Activated B cell treated with CpG ODN at 0.5 μM for 24 hours (primary cell): ENCODE measurements at regions not wholly inside any gene's neighbourhood (a gene's known extent, or its start where the extent isn't known, plus 50 kb on each side); places are given as distances from the start of the nearest gene placed in this dataset.
"Not testable (repeated sequence)": the region's sequence is repeated elsewhere in the genome, so short reads cannot be mapped to it uniquely, and the experiment has no call there.

ENCODE experiments used
- ATAC-seq: fragments of 200-7000 bp; cut with Tn5 transposase; one replicate; pipeline ENCODE4 v1.10.0; 2021; ENCODE audit warnings: low read depth, mild to moderate bottlenecking, moderate library complexity
- CTCF ChIA-PET: fragments of 350-600 bp; sonication (Branson Sonifier 250); formaldehyde crosslinking; loops from one replicate; lab custom pipeline; 2021; ENCODE audit warnings: antibody characterized with exemption; lab: Charles Lee
- POLR2A ChIA-PET: fragments of 350-600 bp; sonication (Branson Sonifier 250); formaldehyde crosslinking; loops from one replicate; lab custom pipeline; 2021; ENCODE audit warnings: antibody characterized with exemption; lab: Charles Lee
- DNase-seq: peaks from one replicate; pipeline ENCODE4 v3.0.0; 2022
- H3K27ac Mint-ChIP-seq: one replicate; pipeline ENCODE4 v1.8.0; 2020; ENCODE audit warnings: mixed read lengths
- H3K27me3 Mint-ChIP-seq: one replicate; pipeline ENCODE4 v1.8.0; 2021; ENCODE audit warnings: mixed read lengths
- H3K36me3 Mint-ChIP-seq: one replicate; pipeline ENCODE4 v1.8.0; 2021; ENCODE audit warnings: low read depth, mixed read lengths
- H3K4me1 Mint-ChIP-seq: one replicate; pipeline ENCODE4 v1.8.0; 2021; ENCODE audit warnings: mixed read lengths
- H3K4me3 Mint-ChIP-seq: one replicate; pipeline ENCODE4 v1.8.0; 2020; ENCODE audit warnings: mild to moderate bottlenecking, mixed read lengths
- H3K9me3 Mint-ChIP-seq: one replicate; pipeline ENCODE4 v1.8.0; 2020; ENCODE audit warnings: mixed read lengths
- intact Hi-C: fragments of 100-400 bp; cut with micrococcal nuclease; formaldehyde crosslinking; loops from one replicate; pipeline ENCODE4 v1.15.1; 2024
- TF ChIP-seq, protein P1 (sequence below): fragments of 200-600 bp; IDR thresholded peaks from one replicate; pipeline ENCODE4 v1.8.0; 2022; ENCODE audit warnings: antibody characterized with exemption, mild to moderate bottlenecking

GRCh38 chr6:154933181-154933827, 61.8 kb upstream of the TIAM2 start:
- TF ChIP-seq, protein P1, sequence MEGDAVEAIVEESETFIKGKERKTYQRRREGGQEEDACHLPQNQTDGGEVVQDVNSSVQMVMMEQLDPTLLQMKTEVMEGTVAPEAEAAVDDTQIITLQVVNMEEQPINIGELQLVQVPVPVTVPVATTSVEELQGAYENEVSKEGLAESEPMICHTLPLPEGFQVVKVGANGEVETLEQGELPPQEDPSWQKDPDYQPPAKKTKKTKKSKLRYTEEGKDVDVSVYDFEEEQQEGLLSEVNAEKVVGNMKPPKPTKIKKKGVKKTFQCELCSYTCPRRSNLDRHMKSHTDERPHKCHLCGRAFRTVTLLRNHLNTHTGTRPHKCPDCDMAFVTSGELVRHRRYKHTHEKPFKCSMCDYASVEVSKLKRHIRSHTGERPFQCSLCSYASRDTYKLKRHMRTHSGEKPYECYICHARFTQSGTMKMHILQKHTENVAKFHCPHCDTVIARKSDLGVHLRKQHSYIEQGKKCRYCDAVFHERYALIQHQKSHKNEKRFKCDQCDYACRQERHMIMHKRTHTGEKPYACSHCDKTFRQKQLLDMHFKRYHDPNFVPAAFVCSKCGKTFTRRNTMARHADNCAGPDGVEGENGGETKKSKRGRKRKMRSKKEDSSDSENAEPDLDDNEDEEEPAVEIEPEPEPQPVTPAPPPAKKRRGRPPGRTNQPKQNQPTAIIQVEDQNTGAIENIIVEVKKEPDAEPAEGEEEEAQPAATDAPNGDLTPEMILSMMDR = no peak
- H3K4me3 Mint-ChIP-seq = no peak overlapping the region
- no peaks in the 10 kb centered on the region for H3K36me3 Mint-ChIP-seq
- intact Hi-C loops = no loop called here
- no peak overlapping the region for H3K27ac Mint-ChIP-seq
- no peak for DNase-seq
- no peaks in the 10 kb centered on the region for H3K9me3 Mint-ChIP-seq
- ATAC-seq = no peak
- CTCF ChIA-PET = no interaction called here
- POLR2A ChIA-PET = no interaction called here
- no peaks in the 10 kb centered on the region for H3K27me3 Mint-ChIP-seq
- H3K4me1 Mint-ChIP-seq = peaks cover 19% of the 10 kb centered on the region

DNA sequence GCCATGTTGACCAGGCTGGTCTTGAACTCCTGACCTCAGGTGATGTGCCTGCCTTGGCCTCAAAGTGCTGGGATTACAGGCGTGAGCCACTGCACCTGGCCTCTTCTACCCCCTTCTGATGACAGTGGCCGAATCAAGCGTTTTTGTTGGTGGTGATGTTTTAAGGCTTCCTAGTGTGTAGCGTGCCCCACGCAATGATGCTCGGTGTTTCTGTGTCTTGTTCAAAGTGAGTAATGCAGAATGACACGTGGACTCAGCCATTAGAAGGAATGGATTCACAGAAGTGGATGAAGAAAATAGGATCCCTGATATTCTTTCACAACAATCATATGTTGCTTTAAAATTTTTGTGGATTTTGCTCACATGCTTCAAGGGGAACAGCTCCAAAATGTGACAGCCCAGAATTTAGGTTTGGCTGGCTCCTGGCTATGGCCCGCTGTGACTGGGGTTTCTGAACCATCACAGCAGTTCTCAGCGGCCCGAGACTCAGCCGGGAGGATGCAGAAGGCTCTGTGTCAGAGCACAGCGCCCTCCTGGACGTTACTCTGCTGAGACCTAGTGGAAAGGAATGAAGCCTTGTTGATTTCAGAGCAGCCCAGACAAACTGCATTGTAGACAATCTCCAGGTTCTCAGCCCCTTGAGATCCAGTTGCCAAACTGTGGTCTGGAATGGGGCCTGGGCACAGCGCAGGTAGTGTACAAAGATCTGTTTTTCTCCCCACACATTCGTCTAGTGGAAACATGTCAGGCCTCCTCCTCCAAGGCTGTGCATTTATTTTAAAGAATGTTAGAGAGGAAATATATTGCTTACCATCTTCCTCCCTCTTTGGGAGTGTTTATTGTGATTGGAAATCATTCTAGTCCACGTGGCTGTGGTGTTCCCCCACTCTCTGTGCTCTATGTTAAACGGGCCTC, 57.6 kb upstream of the TIAM2 start:
- POLR2A ChIA-PET = no interaction called here
- Mint-ChIP-seq H3K27ac (no peak overlapping the region), H3K4me1 (peaks cover 4% of the 10 kb centered on the region), H3K9me3 (no peaks in the 10 kb centered on the region), H3K27me3 (no peaks in the 10 kb centered on the region), H3K4me3 (no peak overlapping the region), H3K36me3 (no peaks in the 10 kb centered on the region)
- intact Hi-C loops = no loop called here
- ATAC-seq = no peak
- TF ChIP-seq, protein P1 = no peak
- CTCF ChIA-PET = no interaction called here
- DNase-seq = no peak

DNA sequence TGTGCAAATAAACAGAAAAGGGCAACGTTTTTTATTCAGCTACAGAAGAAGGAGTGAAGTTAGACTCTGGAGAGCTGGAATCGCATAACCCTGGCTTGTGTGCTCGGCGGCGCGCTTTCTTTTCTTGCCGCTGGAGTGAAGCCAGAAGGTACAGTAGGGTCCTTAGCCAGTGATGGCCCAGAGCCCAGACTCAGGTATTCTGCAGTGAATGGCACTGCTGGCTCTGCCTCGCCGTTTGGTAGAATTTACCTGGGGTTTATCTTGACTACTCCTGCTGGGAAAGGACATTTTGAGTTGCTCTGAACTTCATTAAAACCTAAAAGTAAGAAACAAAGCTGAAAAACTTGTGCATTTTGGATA, 56.9 kb upstream of the TIAM2 start:
- ChIA-PET CTCF (no interaction called here), POLR2A (no interaction called here)
- Mint-ChIP-seq H3K4me3 (no peak overlapping the region), H3K36me3 (no peaks in the 10 kb centered on the region), H3K27me3 (no peaks in the 10 kb centered on the region), H3K4me1 (no peaks in the 10 kb centered on the region), H3K27ac (no peak overlapping the region), H3K9me3 (no peaks in the 10 kb centered on the region)
- TF ChIP-seq, protein P1 = no peak
- no peak for DNase-seq
- ATAC-seq = no peak
- intact Hi-C loops = no loop called here

GRCh38 chr6:154938727-154939285, 56.3 kb upstream of the TIAM2 start:
- intact Hi-C loops, H3K27ac Mint-ChIP-seq, CTCF ChIA-PET, POLR2A ChIA-PET, H3K4me3 Mint-ChIP-seq, H3K36me3 Mint-ChIP-seq, H3K9me3 Mint-ChIP-seq, H3K4me1 Mint-ChIP-seq, H3K27me3 Mint-ChIP-seq, DNase-seq, ATAC-seq: not testable (repeated sequence)

- CTCF ChIA-PET = no interaction called here
- POLR2A ChIA-PET = interaction anchor here (0.7 kb wide), 1 partner anchor 786 kb away, joined by 4 read pairs; no protein-coding TSS in a partner anchor
- TF ChIP-seq, protein P1 = no peak
Observed at GRCh38 chr6:154942770-154943169, 52.3 kb upstream of the TIAM2 start.

More at GRCh38 chr6:154942770-154943169, 52.3 kb upstream of the TIAM2 start:
- no peak for DNase-seq
- Mint-ChIP-seq H3K9me3 (no peaks in the 10 kb centered on the region), H3K4me1 (no peaks in the 10 kb centered on the region), H3K27ac (no peak overlapping the region), H3K27me3 (no peaks in the 10 kb centered on the region), H3K4me3 (no peak overlapping the region), H3K36me3 (peaks cover 24% of the 10 kb centered on the region)
- ATAC-seq = no peak
- intact Hi-C loops = no loop called here
